ENCODE measurements at regions not wholly inside any gene's neighbourhood (a gene's known extent, or its start where the extent isn't known, plus 50 kb on each side); places are given as distances from the start of the nearest gene placed in this dataset.

DNA sequence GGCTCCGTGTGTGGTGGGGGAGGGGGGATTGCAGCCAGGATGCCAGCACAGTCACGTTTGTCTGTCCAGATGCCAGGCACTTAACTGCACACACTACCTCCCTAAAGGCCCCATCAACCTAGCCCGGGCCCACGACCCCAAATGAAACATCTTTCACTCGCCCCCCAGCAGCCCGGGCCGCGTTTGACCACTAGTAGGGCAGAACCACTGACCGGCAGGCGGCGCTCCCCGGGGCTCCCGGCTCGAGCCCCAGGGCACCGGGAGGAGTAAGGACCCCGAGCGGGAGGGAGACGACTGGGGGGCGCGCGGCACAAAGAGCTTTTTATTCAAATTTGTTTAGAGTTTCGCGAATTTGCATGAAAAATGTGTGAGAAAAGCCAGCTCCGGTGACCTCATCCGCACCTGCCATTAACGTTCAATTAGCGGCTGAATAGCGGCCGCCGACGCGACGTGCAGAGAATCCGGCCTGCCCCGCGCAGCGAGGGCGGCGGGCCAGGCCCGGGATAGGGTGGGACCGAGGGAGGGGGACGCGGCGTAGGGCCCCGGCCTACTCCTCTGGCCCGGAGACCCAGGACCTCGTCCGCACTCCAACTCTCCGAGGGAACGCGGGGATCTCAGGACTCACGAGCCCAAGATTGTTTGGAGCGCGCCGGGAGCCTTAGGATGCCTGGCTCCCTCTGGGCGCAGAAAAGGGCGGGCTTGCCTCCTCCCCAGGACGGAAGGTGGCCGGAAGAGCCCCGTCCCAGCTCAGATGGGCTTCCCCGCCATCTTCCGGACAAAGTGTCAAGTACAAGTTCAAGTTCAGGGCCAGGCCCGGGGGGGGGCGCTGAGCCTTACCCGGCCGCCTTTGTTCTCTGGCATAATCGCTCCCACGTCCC, 64.9 kb upstream of the POLG start:
- peak; percentile 64 for DNase-seq

GRCh38 chr15:89398896-89399237, 64.2 kb upstream of the POLG start:
- no peak for DNase-seq

GRCh38 chr15:89397653-89398023, 63.0 kb upstream of the POLG start:
- no peak for DNase-seq

DNA sequence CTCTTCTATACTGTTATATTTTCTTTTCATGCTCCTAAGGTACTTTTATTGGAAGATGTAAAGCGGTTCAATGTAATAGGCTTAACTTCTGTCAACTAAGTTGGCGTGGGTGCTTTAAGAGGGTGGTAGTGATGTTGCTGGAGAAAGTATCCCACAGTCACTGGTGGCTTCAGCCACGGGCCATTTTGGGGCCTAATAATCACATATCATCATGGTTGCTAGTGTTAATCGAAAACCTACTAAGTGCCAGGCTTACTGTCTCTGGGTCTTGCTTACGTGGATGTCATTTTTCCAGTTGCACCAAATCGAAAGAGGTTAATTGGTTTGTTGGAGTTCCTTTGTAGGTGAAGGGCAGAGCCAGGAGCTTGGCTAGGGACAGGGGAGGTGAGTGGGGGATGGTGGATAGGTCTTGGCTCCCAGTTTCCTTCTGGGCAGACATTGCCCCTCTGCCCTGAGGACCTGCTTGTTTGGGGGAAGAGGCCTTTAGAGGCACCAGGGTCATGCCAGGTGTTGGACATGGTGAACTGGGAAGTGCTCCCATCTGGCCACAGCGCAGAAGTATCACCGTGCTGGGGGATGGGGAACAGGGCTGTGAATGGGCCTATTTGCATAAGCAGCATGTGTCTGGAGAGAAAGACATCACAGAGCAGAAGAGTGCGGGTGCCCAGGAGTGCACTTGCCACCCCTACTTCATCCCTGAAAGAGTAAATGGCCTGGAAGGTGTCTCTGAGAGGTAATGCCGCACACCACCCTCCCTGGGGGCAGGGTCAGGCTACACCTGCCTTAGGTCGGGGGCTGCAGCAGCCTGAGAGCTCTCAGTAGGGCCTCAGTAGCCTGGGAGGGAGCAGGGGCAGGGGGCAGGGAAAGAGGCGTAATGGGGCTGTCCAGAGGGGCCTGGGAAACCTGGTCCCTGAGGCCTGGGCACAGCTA, 62.4 kb upstream of the POLG start:
- DNase-seq, result no peak

- no peak for DNase-seq
Observed at GRCh38 chr15:89395996-89396395, 61.4 kb upstream of the POLG start.

GRCh38 chr15:89395461-89395871, 60.8 kb upstream of the POLG start:
- no peak for DNase-seq

DNA sequence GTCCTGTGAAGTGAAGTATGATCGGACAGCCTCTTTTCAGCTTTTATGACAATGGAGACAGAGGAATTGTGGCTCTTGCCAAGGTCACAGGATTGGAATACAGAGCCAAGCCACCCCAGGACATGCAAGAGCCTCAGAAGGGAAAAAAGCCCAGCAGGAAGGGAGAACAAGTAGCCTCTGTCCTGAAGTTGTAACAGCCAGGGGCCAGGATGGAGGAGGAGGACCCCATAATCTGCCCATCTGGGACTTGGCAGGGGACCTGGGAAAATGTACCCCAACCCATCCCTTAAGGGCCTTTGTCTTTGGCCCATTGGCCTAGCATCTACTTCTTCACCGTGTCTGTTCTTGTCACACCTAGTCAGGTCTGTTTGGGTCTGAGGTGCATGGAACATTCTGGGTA, 60.4 kb upstream of the POLG start:
- DNase-seq, result no peak

DNA sequence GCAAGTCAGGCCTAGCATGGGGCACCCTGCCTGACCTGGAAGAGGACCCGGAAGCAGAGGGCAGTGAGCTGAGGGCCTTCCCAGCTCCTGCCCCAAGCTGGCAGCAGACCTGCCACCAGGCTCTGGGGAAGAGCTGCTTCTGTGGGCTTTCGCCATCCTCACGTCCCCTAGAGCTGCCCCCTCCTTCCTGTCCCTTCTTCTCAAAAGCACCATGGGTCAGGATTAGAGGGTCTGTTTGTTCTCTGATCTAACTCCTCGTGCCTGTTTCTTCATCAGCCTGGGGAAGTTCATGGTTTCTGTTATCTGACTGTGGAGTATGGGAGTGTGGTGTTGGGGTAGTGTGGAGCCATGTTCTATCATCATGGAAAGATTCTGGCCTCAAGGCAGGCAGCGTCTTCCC, 58.4 kb upstream of the POLG start:
- no peak for DNase-seq

GRCh38 chr15:89391685-89392257, 57.1 kb upstream of the POLG start:
- no peak for DNase-seq

GRCh38 chr15:89389841-89390603, 55.4 kb upstream of the POLG start:
- peak; percentile 3 for DNase-seq

- no peak for DNase-seq
Observed at GRCh38 chr15:89387140-89387903, 52.7 kb upstream of the POLG start.

GRCh38 chr15:89385596-89386331, 51.1 kb upstream of the POLG start:
- no peak for DNase-seq
